BJ (cell line): ENCODE measurements at regions not wholly inside any gene's neighbourhood (a gene's known extent, or its start where the extent isn't known, plus 50 kb on each side); places are given as distances from the start of the nearest gene placed in this dataset.

Source experiments
- CTCF ChIA-PET: fragments of 350-600 bp; formaldehyde crosslinking; extraction: SDS; loops from one replicate; lab custom pipeline; 2021; ENCODE audit warnings: antibody characterized with exemption, inconsistent platforms; lab: Yijun Ruan, JAX
- POLR2A ChIA-PET: fragments of 300-600 bp; sonication (Branson Sonifier 250); formaldehyde crosslinking; extraction: SDS; loops from one replicate; lab custom pipeline; 2021; ENCODE audit warnings: antibody characterized with exemption; lab: Charles Lee
- DNase-seq: peaks from one replicate; pipeline ENCODE4 v3.0.0-alpha.2; 2011; ENCODE audit warnings: low read depth
- H3K27me3 ChIP-seq: 2 replicates; pipeline ENCODE4 v1.6.0; 2011; ENCODE audit warnings: low read length; ENCODE audit not compliant: control insufficient read depth, insufficient read depth
- H3K36me3 ChIP-seq: 2 replicates; pipeline ENCODE4 v1.5.1; 2011; ENCODE audit warnings: low read length; ENCODE audit not compliant: control insufficient read depth, insufficient read depth
- H3K4me3 ChIP-seq: 2 replicates; pipeline ENCODE4 v1.5.1; 2011; ENCODE audit warnings: low read depth, mild to moderate bottlenecking, control low read depth, low read length
- CTCF ChIP-seq: IDR thresholded peaks from 2 replicates; pipeline ENCODE4 v1.5.1; 2011; ENCODE audit warnings: low read depth, mild to moderate bottlenecking, control low read depth, inconsistent platforms, low read length, moderate library complexity; ENCODE audit not compliant: insufficient read depth

- no peaks in the 10 kb centered on the region for H3K27me3 ChIP-seq
- no peak for DNase-seq
- ChIA-PET CTCF (no interaction called here), POLR2A (no interaction called here)
- no peak for TF ChIP-seq CTCF
- no peak overlapping the region for H3K4me3 ChIP-seq
- no peaks in the 10 kb centered on the region for H3K36me3 ChIP-seq
These were observed 257.8 kb downstream of the FAT4 start for GRCh38 chr4:125572601-125573000.

GRCh38 chr4:125573368-125573767 lies 258.6 kb downstream of the FAT4 start:
- ChIA-PET POLR2A (no interaction called here), CTCF (no interaction called here)
- Histone ChIP-seq H3K4me3 (no peak overlapping the region), H3K36me3 (no peaks in the 10 kb centered on the region), H3K27me3 (no peaks in the 10 kb centered on the region)
- no peak for DNase-seq
- no peak for TF ChIP-seq CTCF

GRCh38 chr4:125573786-125574185 lies 259.0 kb downstream of the FAT4 start:
- TF ChIP-seq CTCF = no peak
- no peaks in the 10 kb centered on the region for H3K27me3 ChIP-seq
- POLR2A ChIA-PET = no interaction called here

GRCh38 chr4:125582302-125582701 lies 267.5 kb downstream of the FAT4 start:
- no peaks in the 10 kb centered on the region for H3K27me3 ChIP-seq
- no peak for TF ChIP-seq CTCF
- ChIA-PET CTCF (no interaction called here), POLR2A (interaction anchor here (0.7 kb wide), 1 partner anchor 22 kb away, joined by 3 read pairs; no protein-coding TSS in a partner anchor)
- no peak for DNase-seq
- H3K4me3 ChIP-seq = no peak overlapping the region
- H3K36me3 ChIP-seq = no peaks in the 10 kb centered on the region

More at GRCh38 chr4:125573786-125574185, 259.0 kb downstream of the FAT4 start:
- DNase-seq = no peak
- CTCF ChIA-PET = no interaction called here
- Histone ChIP-seq H3K36me3 (no peaks in the 10 kb centered on the region), H3K4me3 (no peak overlapping the region)

- ChIA-PET POLR2A (no interaction called here), CTCF (no interaction called here)
- DNase-seq = no peak
- Histone ChIP-seq H3K4me3 (no peak overlapping the region), H3K36me3 (no peaks in the 10 kb centered on the region), H3K27me3 (no peaks in the 10 kb centered on the region)
- no peak for TF ChIP-seq CTCF
These were observed 275.4 kb downstream of the FAT4 start for GRCh38 chr4:125590158-125590557.
